ENCODE measurements at regions not wholly inside any gene's neighbourhood (a gene's known extent, or its start where the extent isn't known, plus 50 kb on each side); places are given as distances from the start of the nearest gene placed in this dataset.

GRCh38 chr14:104339829-104340228, 201.4 kb downstream of the KIF26A start:
- no peak for DNase-seq (ENCODE audit: low read depth in 1 of 2, low spot score in 1 of 2)

GRCh38 chr14:104341532-104342434, 203.4 kb downstream of the KIF26A start:
- no peak for DNase-seq (ENCODE audit: low read depth in 1 of 2, low spot score in 1 of 2)

DNA sequence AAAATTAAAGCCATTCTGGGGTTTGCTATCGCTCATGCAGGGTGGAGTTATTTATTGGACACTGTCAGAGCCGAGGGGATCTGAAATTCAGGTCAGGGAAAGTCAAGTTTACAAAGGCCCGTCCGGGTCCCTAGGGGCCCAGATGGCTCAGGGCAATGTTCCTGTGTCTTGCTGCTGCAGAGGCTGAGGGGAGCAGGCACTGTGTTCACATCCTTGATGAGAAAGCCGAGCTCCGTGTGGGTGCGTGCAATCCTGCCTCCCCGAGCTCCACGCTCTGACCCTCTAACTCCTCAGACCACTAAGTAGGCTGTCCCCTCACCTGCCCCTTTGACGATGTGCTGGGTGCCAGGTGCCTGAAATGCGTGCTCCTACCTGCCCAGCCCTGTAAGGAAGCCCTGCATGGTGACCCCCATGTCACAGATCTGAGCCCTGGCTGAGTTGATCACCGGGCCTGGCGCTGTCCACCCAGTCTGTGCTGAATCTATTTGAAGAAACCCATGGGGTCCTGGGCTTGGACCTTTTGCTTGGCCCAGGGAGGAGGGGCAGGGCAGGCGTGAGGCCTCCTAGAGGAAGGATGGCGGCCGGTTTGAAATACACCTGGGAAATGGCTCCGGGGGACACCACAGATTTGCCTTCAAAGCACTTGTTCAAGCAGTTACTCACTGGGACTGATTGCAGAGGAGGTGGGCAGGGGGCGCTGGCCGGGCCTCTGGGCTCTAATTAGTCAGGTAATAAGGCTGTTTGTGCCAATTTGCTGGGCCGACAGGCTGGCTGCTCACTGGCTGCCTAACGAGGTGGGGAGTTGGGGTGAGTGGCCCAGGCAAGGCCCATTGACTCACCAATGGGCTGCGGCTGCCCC, 204.3 kb downstream of the KIF26A start:
- no peak for DNase-seq (ENCODE audit: low read depth in 1 of 2, low spot score in 1 of 2)

- DNase-seq (ENCODE audit: low read depth in 1 of 2, low spot score in 1 of 2): no peak
Observed at GRCh38 chr14:104343294-104343625, 204.9 kb downstream of the KIF26A start.

- DNase-seq (ENCODE audit: low read depth in 1 of 2, low spot score in 1 of 2): no peak
Observed at GRCh38 chr14:104343690-104344640, 205.6 kb downstream of the KIF26A start.

GRCh38 chr14:104344818-104345620, 206.6 kb downstream of the KIF26A start:
- no peak for DNase-seq (ENCODE audit: low read depth in 1 of 2, low spot score in 1 of 2)

DNA sequence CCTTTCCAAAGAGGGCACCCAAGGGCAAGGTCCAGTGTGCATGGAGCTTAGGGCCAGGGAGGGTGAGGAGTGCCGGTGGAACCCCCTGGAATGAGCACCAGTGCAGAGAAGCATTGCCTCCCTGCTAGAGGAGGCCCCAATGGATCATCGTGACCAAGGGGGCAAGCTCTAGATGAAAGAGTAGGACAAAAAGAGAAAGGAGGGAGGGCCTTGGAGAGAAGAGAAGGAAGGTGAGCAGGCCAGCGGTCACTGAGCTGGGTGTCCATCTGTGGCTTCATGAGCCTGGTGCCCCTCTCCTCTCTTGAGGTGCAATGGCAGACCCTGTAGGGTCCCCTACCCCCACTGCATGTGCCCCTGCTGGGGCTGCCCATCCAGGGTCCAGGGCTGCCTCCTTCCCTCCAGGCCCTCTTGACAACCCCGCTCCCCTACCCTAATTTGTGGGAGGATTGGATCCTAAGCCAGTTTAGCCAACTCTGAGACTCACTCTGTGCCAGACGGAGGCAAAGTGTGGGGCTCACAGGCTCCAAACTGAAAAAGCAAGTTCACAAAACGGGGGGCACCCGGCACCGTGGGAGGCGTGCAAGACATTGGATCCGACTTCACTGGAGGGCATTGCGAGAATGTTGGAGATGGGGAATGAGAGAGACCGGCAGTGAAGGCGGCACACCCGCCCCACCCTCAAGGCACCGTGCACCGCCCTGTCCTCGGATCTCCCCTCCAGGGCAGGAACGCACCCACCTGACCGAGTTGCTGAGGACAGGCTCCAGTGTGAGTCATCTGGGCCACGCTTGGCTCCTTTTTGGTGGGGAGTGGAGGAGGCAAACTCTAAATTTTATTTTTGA, 207.5 kb downstream of the KIF26A start:
- no peak for DNase-seq (ENCODE audit: low read depth in 1 of 2, low spot score in 1 of 2)

GRCh38 chr14:104346608-104347007, 208.2 kb downstream of the KIF26A start:
- no peak for DNase-seq (ENCODE audit: low read depth in 1 of 2, low spot score in 1 of 2)

GRCh38 chr14:104348741-104349140, 210.4 kb downstream of the KIF26A start:
- no peak for DNase-seq (ENCODE audit: low read depth in 1 of 2, low spot score in 1 of 2)

GRCh38 chr14:104349950-104350349, 211.6 kb downstream of the KIF26A start:
- DNase-seq (ENCODE audit: low read depth in 1 of 2, low spot score in 1 of 2): no peak

GRCh38 chr14:104350463-104351185, 212.2 kb downstream of the KIF26A start:
- DNase-seq (ENCODE audit: low read depth in 1 of 2, low spot score in 1 of 2): no peak

DNA sequence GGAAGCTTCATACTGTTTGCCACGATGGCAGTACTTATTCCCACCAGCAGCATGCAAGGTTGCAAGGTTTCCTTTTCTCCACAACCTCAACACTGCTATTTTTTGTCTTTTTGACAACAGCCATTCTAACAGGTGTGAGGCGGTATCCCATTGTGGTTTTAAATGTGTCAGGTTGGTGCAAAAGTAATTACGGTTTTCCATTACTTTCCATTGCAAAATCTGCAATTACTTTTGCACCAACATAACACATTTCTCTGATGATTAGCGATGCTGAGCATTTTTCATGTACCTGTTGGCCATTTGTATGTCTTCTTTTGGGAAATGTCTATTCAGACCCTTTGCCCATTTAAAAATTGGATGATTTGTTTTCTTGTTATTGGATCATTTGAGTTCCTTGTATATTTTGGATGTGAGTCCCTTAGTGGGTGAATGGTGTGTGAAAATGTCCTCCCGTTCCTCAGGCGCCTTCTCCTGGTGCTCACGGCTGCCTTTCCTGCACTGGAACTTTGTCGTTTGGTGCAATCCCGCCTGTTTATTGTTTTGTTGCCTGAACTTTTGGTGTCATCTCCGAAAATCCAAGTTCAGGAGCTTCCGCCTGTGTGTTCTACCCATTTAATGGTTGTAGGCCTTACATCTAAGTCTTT, 213.6 kb downstream of the KIF26A start:
- no peak for DNase-seq (ENCODE audit: low read depth in 1 of 2, low spot score in 1 of 2)

GRCh38 chr14:104352493-104353220, 214.3 kb downstream of the KIF26A start:
- DNase-seq (ENCODE audit: low read depth in 1 of 2, low spot score in 1 of 2): no peak

GRCh38 chr14:104353221-104353920, 215.0 kb downstream of the KIF26A start:
- DNase-seq (ENCODE audit: low read depth in 1 of 2, low spot score in 1 of 2): no peak

- no peak for DNase-seq (ENCODE audit: low read depth in 1 of 2, low spot score in 1 of 2)
Observed at GRCh38 chr14:104353921-104354701, 215.7 kb downstream of the KIF26A start.
